HG03521 (cell line): ENCODE measurements at regions not wholly inside any gene's neighbourhood (a gene's known extent, or its start where the extent isn't known, plus 50 kb on each side); places are given as distances from the start of the nearest gene placed in this dataset.

Experiments
- ATAC-seq: cut with Tn5 transposase; IDR thresholded peaks from one replicate; pipeline ENCODE4 v1.9.1; 2021; ENCODE audit warnings: mild to moderate bottlenecking, moderate library complexity; ENCODE audit not compliant: unreplicated experiment

- ATAC-seq: no peak
Measured at GRCh38 chr15:46595016-46595415, 960.2 kb downstream of the SQOR start.

GRCh38 chr15:46607077-46607476 lies 972.2 kb downstream of the SQOR start:
- ATAC-seq: no peak

- no peak for ATAC-seq
Measured at GRCh38 chr15:46616033-46616432, 981.2 kb downstream of the SQOR start.

- ATAC-seq: no peak
Measured at GRCh38 chr15:46617507-46617906, 982.7 kb downstream of the SQOR start.

GRCh38 chr15:46618984-46619383 lies 984.2 kb downstream of the SQOR start:
- no peak for ATAC-seq

- no peak for ATAC-seq
Measured at GRCh38 chr15:46620392-46621013, 985.7 kb downstream of the SQOR start.

- ATAC-seq: no peak
Measured at GRCh38 chr15:46622851-46623250, 988.0 kb downstream of the SQOR start.

- no peak for ATAC-seq
Measured at GRCh38 chr15:46636206-46636605, 1001.4 kb downstream of the SQOR start.

- no peak for ATAC-seq
Measured at GRCh38 chr15:46644501-46645481, 1010.0 kb downstream of the SQOR start.

GRCh38 chr15:46646490-46646889 lies 1011.7 kb downstream of the SQOR start:
- ATAC-seq: no peak

GRCh38 chr15:46647046-46647445 lies 1012.2 kb downstream of the SQOR start:
- no peak for ATAC-seq

- ATAC-seq: no peak
Measured at GRCh38 chr15:46652266-46652665, 1017.4 kb downstream of the SQOR start.

- ATAC-seq: no peak
Measured at GRCh38 chr15:46654993-46655392, 1020.2 kb downstream of the SQOR start.

GRCh38 chr15:46660096-46660842 lies 1025.4 kb downstream of the SQOR start:
- no peak for ATAC-seq

- no peak for ATAC-seq
Measured at GRCh38 chr15:46670258-46670657, 1035.4 kb downstream of the SQOR start.

GRCh38 chr15:46671336-46671735 lies 1036.5 kb downstream of the SQOR start:
- no peak for ATAC-seq

- no peak for ATAC-seq
Measured at GRCh38 chr15:46672041-46672440, 1037.2 kb downstream of the SQOR start.

- no peak for ATAC-seq
Measured at GRCh38 chr15:46676233-46677206, 1040.8 kb upstream of the SEMA6D start.

GRCh38 chr15:46677491-46677890 lies 1039.8 kb upstream of the SEMA6D start:
- ATAC-seq: no peak

- ATAC-seq: no peak
Measured at GRCh38 chr15:46681901-46682300, 1035.4 kb upstream of the SEMA6D start.
